OCI-LY7 (cell line): ENCODE measurements at regions not wholly inside any gene's neighbourhood (a gene's known extent, or its start where the extent isn't known, plus 50 kb on each side); places are given as distances from the start of the nearest gene placed in this dataset.

ENCODE experiments used
- BruUV-seq: library from RNA; stranded (reverse); fragments of 400-500 nt; replicated peaks from 2 replicates; lab custom pipeline; 2021; lab: Mats Ljungman, UMichigan
- CTCF ChIA-PET: fragments of 300-600 bp; sonication (Branson Sonifier 250); formaldehyde crosslinking; loops from one replicate; lab custom pipeline; 2022; ENCODE audit warnings: antibody characterized with exemption; ENCODE audit not compliant: unreplicated experiment; lab: Charles Lee
- POLR2A ChIA-PET: fragments of 300-600 bp; sonication (Branson Sonifier 250); formaldehyde crosslinking; loops from one replicate; lab custom pipeline; 2022; ENCODE audit warnings: antibody characterized with exemption; lab: Charles Lee
- DNase-seq: peaks from one replicate; pipeline ENCODE4 v3.0.0-alpha.2; 2015; ENCODE audit warnings: low spot score
- H2AFZ ChIP-seq: fragments of 200-600 bp; sonication (generic), shearing (Covaris generic); 2 replicates; pipeline ENCODE4 v1.6.1; 2014; ENCODE audit warnings: mild to moderate bottlenecking, antibody characterized with exemption, low read length, moderate library complexity
- H3K27ac ChIP-seq: fragments of 200-600 bp; sonication (generic); 2 replicates; pipeline ENCODE4 v1.5.1; 2014; ENCODE audit warnings: mixed run types, low read depth, mild to moderate bottlenecking, moderate library complexity, low read length, inconsistent platforms; ENCODE audit not compliant: poor library complexity, severe bottlenecking
- H3K36me3 ChIP-seq: fragments of 200-600 bp; sonication (generic); 2 replicates; pipeline ENCODE4 v1.6.1; 2014; ENCODE audit warnings: mild to moderate bottlenecking, antibody characterized with exemption, low read length, moderate library complexity, mixed read lengths; ENCODE audit not compliant: insufficient read depth
- H3K4me1 ChIP-seq: fragments of 200-600 bp; sonication (generic); 2 replicates; pipeline ENCODE4 v1.5.1; 2014; ENCODE audit warnings: mild to moderate bottlenecking, low read length; ENCODE audit not compliant: insufficient read depth, poor library complexity, severe bottlenecking
- H3K4me2 ChIP-seq: fragments of 200-600 bp; sonication (generic); 2 replicates; pipeline ENCODE4 v1.6.1; 2014; ENCODE audit warnings: mild to moderate bottlenecking, low read length
- H3K4me3 ChIP-seq: fragments of 200-600 bp; sonication (generic); 2 replicates; pipeline ENCODE4 v1.5.1; 2014; ENCODE audit warnings: mild to moderate bottlenecking, low read depth, low read length; ENCODE audit not compliant: poor library complexity, severe bottlenecking
- H3K79me2 ChIP-seq: fragments of 200-600 bp; sonication (generic); 2 replicates; pipeline ENCODE4 v1.6.1; 2016; ENCODE audit warnings: low read depth, mild to moderate bottlenecking, low read length, moderate library complexity, mixed read lengths; ENCODE audit not compliant: insufficient read depth
- H3K9me2 ChIP-seq: fragments of 200-600 bp; sonication (generic); 2 replicates; pipeline ENCODE4 v1.6.1; 2016; ENCODE audit warnings: mild to moderate bottlenecking, low read length, mixed read lengths; ENCODE audit not compliant: insufficient read depth
- H3K9me3 ChIP-seq: fragments of 200-600 bp; sonication (generic); 2 replicates; pipeline ENCODE4 v1.6.1; 2014; ENCODE audit warnings: mild to moderate bottlenecking, mixed run types, low read length, mixed read lengths
- H4K20me1 ChIP-seq: fragments of 200-600 bp; sonication (generic); 2 replicates; pipeline ENCODE4 v1.6.1; 2014; ENCODE audit warnings: mild to moderate bottlenecking, antibody characterized with exemption, low read length, moderate library complexity, mixed read lengths; ENCODE audit not compliant: insufficient read depth
- EZH2phosphoT487 ChIP-seq: fragments of 200-600 bp; sonication (generic); IDR thresholded peaks from 2 replicates; pipeline ENCODE4 v1.6.1; 2018; ENCODE audit warnings: low read depth, borderline replicate concordance, mild to moderate bottlenecking, mixed run types, antibody characterized with exemption, low read length, moderate library complexity, mixed read lengths
- intact Hi-C: fragments of 100-400 bp; cut with micrococcal nuclease; formaldehyde crosslinking; loops from one replicate; pipeline ENCODE4 v1.10.0; 2022; ENCODE audit not compliant: unreplicated experiment
- TF ChIP-seq, protein P1 (sequence below): fragments of 200-600 bp; sonication (generic); conservative IDR thresholded peaks from 2 replicates; pipeline ENCODE4 v1.5.1; 2014; ENCODE audit warnings: mild to moderate bottlenecking, antibody characterized with exemption, low read length, moderate library complexity, mixed read lengths

DNA sequence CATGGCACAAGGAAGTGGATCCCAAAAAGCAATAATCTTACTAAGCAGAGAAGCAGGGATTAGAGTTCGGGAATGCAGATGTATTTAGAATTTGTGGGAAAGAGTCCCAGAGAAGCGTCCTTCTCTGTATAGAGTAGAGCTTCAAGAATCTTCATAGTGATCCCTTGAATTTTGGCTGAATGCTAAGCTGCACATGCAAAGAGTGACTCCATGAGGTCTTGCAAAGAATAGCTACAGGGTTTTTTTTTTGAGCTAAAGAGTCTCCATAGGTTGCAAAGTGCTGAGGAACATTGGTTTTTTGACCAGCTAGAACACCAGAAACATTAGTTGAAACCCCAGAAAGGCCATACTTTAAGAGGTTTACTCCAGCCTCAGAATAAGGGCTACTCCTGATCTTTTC lies 206.7 kb downstream of the CTH start:
- Histone ChIP-seq H3K4me2 (no peak overlapping the region), H3K4me3 (no peak overlapping the region), H2AFZ (no peak overlapping the region), H3K4me1 (no peaks in the 10 kb centered on the region), H3K9me2 (no peaks in the 10 kb centered on the region), H4K20me1 (no peaks in the 10 kb centered on the region), H3K27ac (no peak overlapping the region), H3K79me2 (no peaks in the 10 kb centered on the region), H3K9me3 (no peaks in the 10 kb centered on the region), H3K36me3 (no peaks in the 10 kb centered on the region)
- TF ChIP-seq, protein P1, sequence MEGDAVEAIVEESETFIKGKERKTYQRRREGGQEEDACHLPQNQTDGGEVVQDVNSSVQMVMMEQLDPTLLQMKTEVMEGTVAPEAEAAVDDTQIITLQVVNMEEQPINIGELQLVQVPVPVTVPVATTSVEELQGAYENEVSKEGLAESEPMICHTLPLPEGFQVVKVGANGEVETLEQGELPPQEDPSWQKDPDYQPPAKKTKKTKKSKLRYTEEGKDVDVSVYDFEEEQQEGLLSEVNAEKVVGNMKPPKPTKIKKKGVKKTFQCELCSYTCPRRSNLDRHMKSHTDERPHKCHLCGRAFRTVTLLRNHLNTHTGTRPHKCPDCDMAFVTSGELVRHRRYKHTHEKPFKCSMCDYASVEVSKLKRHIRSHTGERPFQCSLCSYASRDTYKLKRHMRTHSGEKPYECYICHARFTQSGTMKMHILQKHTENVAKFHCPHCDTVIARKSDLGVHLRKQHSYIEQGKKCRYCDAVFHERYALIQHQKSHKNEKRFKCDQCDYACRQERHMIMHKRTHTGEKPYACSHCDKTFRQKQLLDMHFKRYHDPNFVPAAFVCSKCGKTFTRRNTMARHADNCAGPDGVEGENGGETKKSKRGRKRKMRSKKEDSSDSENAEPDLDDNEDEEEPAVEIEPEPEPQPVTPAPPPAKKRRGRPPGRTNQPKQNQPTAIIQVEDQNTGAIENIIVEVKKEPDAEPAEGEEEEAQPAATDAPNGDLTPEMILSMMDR: no peak
- intact Hi-C loops: no loop called here
- POLR2A ChIA-PET: interaction anchor here (0.6 to 1.1 kb wide), 3 partner anchors 28 to 433 kb away, joined by 3 to 4 read pairs (median 3); no protein-coding TSS in a partner anchor
- DNase-seq: no peak
- BruUV-seq: no TSS peak
- CTCF ChIA-PET: no interaction called here

DNA sequence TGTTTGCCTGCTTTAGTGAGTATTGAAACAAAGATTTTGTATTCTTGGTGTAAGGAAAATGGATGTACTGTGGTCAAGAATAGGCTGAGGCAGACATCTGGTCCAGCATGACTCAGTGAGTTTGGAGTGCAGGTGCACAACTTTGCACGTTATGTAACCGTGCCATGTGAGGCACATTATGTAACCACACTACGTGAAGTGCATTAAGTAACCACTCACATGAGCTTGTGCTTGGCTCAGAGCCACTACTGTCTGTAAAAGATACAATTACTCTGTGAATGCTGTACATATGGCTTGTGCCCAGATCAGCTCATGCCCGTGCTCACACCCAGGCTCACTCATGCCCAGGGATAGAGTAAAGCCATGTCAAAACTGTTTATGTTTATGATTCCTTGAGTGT lies 216.8 kb downstream of the CTH start:
- Histone ChIP-seq H3K9me3 (no peaks in the 10 kb centered on the region), H2AFZ (no peak overlapping the region), H3K27ac (no peak overlapping the region), H3K4me1 (no peaks in the 10 kb centered on the region), H4K20me1 (no peaks in the 10 kb centered on the region), H3K79me2 (no peaks in the 10 kb centered on the region), H3K9me2 (no peaks in the 10 kb centered on the region), H3K4me3 (no peak overlapping the region), H3K36me3 (no peaks in the 10 kb centered on the region), H3K4me2 (no peak overlapping the region)
- peak; percentile 14 for DNase-seq
- ChIA-PET CTCF (no interaction called here), POLR2A (no interaction called here)
- no TSS peak for BruUV-seq
- intact Hi-C loops: no loop called here
- TF ChIP-seq EZH2phosphoT487: no peak
- TF ChIP-seq, protein P1: no peak

DNA sequence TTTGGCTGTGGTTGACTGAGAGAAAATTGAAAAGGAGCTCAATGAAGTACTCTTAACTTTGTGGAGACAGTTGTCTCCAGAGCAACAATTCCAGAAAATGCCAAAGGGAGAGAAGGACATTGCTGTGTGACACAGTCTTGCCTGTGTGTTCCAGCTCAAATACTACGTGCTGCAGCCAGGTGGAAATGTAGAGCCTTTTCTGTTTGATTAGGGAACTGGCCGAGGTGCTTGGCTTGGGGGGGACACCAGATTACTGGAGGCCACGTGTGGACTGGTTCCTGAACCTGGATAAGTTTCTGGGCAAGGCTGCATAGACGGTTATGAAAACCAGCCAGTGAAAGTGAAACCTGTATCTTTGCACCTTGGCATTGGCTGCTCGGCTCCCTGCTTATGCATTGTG lies 217.9 kb downstream of the CTH start:
- ChIA-PET CTCF (no interaction called here), POLR2A (interaction anchor here (0.5 to 0.6 kb wide), 2 partner anchors 20 to 353 kb away, joined by 3 to 4 read pairs; no protein-coding TSS in a partner anchor)
- Histone ChIP-seq H3K36me3 (no peaks in the 10 kb centered on the region), H3K4me1 (no peaks in the 10 kb centered on the region), H3K79me2 (no peaks in the 10 kb centered on the region), H3K4me3 (no peak overlapping the region), H3K4me2 (no peak overlapping the region), H3K9me3 (no peaks in the 10 kb centered on the region), H3K9me2 (no peaks in the 10 kb centered on the region), H3K27ac (no peak overlapping the region), H2AFZ (no peak overlapping the region), H4K20me1 (no peaks in the 10 kb centered on the region)
- intact Hi-C loops: no loop called here
- no TSS peak for BruUV-seq
- no peak for DNase-seq
- no peak for TF ChIP-seq EZH2phosphoT487
- TF ChIP-seq, protein P1: no peak
